HG03025 (cell line): ENCODE measurements at regions not wholly inside any gene's neighbourhood (a gene's known extent, or its start where the extent isn't known, plus 50 kb on each side); places are given as distances from the start of the nearest gene placed in this dataset.
"Not testable (repeated sequence)": the region's sequence is repeated elsewhere in the genome, so short reads cannot be mapped to it uniquely, and the experiment has no call there.

Experiments used
- ATAC-seq: cut with Tn5 transposase; IDR thresholded peaks from one replicate; pipeline ENCODE4 v1.9.1; 2021; ENCODE audit warnings: mild to moderate bottlenecking, moderate library complexity; ENCODE audit not compliant: unreplicated experiment, low FRiP score

- no peak for ATAC-seq
Measured at GRCh38 chr9:88831713-88832407, 159.4 kb upstream of the S1PR3 start.

GRCh38 chr9:88833946-88834345 lies 157.3 kb upstream of the S1PR3 start:
- no peak for ATAC-seq

GRCh38 chr9:88835038-88835466 lies 156.2 kb upstream of the S1PR3 start:
- no peak for ATAC-seq

- no peak for ATAC-seq
Measured at GRCh38 chr9:88835772-88836171, 155.5 kb upstream of the S1PR3 start.

- ATAC-seq = no peak
Measured at GRCh38 chr9:88837731-88838130, 153.5 kb upstream of the S1PR3 start.

GRCh38 chr9:88849878-88850277 lies 141.4 kb upstream of the S1PR3 start:
- not testable (repeated sequence) for ATAC-seq

- no peak for ATAC-seq
Measured at GRCh38 chr9:88852794-88853193, 138.5 kb upstream of the S1PR3 start.

GRCh38 chr9:88870627-88871026 lies 120.6 kb upstream of the S1PR3 start:
- no peak for ATAC-seq

GRCh38 chr9:88871669-88872068 lies 119.6 kb upstream of the S1PR3 start:
- no peak for ATAC-seq

GRCh38 chr9:88872192-88872946 lies 118.9 kb upstream of the S1PR3 start:
- no peak for ATAC-seq

- no peak for ATAC-seq
Measured at GRCh38 chr9:88873635-88874034, 117.6 kb upstream of the S1PR3 start.

- ATAC-seq = no peak
Measured at GRCh38 chr9:88874391-88874790, 116.9 kb upstream of the S1PR3 start.

GRCh38 chr9:88875400-88876120 lies 115.7 kb upstream of the S1PR3 start:
- ATAC-seq = no peak

GRCh38 chr9:88880199-88880598 lies 111.1 kb upstream of the S1PR3 start:
- ATAC-seq = no peak

- ATAC-seq = not testable (repeated sequence)
Measured at GRCh38 chr9:88884291-88884690, 107.0 kb upstream of the S1PR3 start.

GRCh38 chr9:88886762-88887161 lies 104.5 kb upstream of the S1PR3 start:
- ATAC-seq = not testable (repeated sequence)

GRCh38 chr9:88889386-88889785 lies 101.9 kb upstream of the S1PR3 start:
- ATAC-seq = no peak

GRCh38 chr9:88890546-88890945 lies 100.7 kb upstream of the S1PR3 start:
- ATAC-seq = no peak

- ATAC-seq = no peak
Measured at GRCh38 chr9:88891040-88891439, 100.2 kb upstream of the S1PR3 start.

- no peak for ATAC-seq
Measured at GRCh38 chr9:88892724-88893123, 98.5 kb upstream of the S1PR3 start.

GRCh38 chr9:88897081-88897480 lies 94.2 kb upstream of the S1PR3 start:
- no peak for ATAC-seq
